B cell (primary cell): ENCODE measurements at regions not wholly inside any gene's neighbourhood (a gene's known extent, or its start where the extent isn't known, plus 50 kb on each side); places are given as distances from the start of the nearest gene placed in this dataset.

Experiments used
- ATAC-seq: fragments of 200-7000 bp; cut with Tn5 transposase; one replicate; pipeline ENCODE4 v1.10.0; 2021; ENCODE audit warnings: low read depth, mild to moderate bottlenecking, moderate number of reproducible peaks, moderate library complexity
- CTCF ChIA-PET: fragments of 350-600 bp; sonication (Branson Sonifier 250); formaldehyde crosslinking; loops from one replicate; lab custom pipeline; 2021; ENCODE audit warnings: antibody characterized with exemption, inconsistent platforms; lab: Charles Lee
- POLR2A ChIA-PET: fragments of 350-600 bp; sonication (Branson Sonifier 250); formaldehyde crosslinking; loops from one replicate; lab custom pipeline; 2021; ENCODE audit warnings: antibody characterized with exemption; lab: Charles Lee
- DNase-seq: peaks from one replicate; pipeline ENCODE4 v3.0.0; 2013
- H2AFZ ChIP-seq: 2 replicates; pipeline ENCODE4 v1.6.1; 2012; ENCODE audit warnings: mild to moderate bottlenecking, low read depth, low read length; ENCODE audit not compliant: insufficient read depth, poor library complexity, severe bottlenecking
- H3K27ac ChIP-seq, 2 donors: 1 replicate in 1 of 2; 2 replicates in 1 of 2; pipeline ENCODE4 v1.5.1; 2012 to 2013; ENCODE audit warnings: low read length in 2 of 2, mild to moderate bottlenecking in 2 of 2, moderate library complexity in 1 of 2
- H3K27me3 ChIP-seq, 4 experiments: fragments of 200-600 bp in 1 of 4; sonication (generic) in 1 of 4; replicated peaks in 1 of 4; 1 replicate in 2 of 4; 2 replicates in 2 of 4; pipeline versions ENCODE4 v1.6.1 to v1.7.0; 2013 to 2016; ENCODE audit warnings: low read length in 3 of 4, mild to moderate bottlenecking in 2 of 4, mixed read lengths in 1 of 4, moderate library complexity in 1 of 4; ENCODE audit not compliant: insufficient read depth in 4 of 4, control insufficient read depth in 3 of 4; ENCODE audit errors: control extremely low read depth in 1 of 4
- H3K36me3 ChIP-seq, 2 experiments: replicated peaks in 1 of 2; 1 replicate in 1 of 2; 2 replicates in 1 of 2; pipeline versions ENCODE4 v1.6.1 to v1.7.1; 2013; ENCODE audit warnings: low read length in 1 of 2; ENCODE audit not compliant: insufficient read depth in 2 of 2, control insufficient read depth in 1 of 2; ENCODE audit errors: control extremely low read depth in 1 of 2, extremely low read depth in 1 of 2
- H3K4me1 ChIP-seq, 2 donors: fragments of 200-600 bp in 1 of 2; sonication (generic) in 1 of 2; 1 replicate in 1 of 2; 2 replicates in 1 of 2; pipeline versions ENCODE4 v1.5.1 to v1.6.1; 2013 to 2017; ENCODE audit warnings: low read length in 2 of 2; ENCODE audit not compliant: control insufficient read depth in 2 of 2, insufficient read depth in 2 of 2
- H3K4me2 ChIP-seq: replicated peaks from 2 replicates; pipeline ENCODE3; 2012; ENCODE audit warnings: mild to moderate bottlenecking, low read depth, low read length; ENCODE audit not compliant: poor library complexity, severe bottlenecking
- H3K4me3 ChIP-seq, 5 experiments: fragments of 200-600 bp in 1 of 5; sonication (generic) in 1 of 5; 1 replicate in 3 of 5; 2 replicates in 2 of 5; pipeline versions ENCODE4 v1.5.1 to v1.7.0; 2011 to 2016; ENCODE audit warnings: low read length in 4 of 5, mild to moderate bottlenecking in 4 of 5, low read depth in 2 of 5, control low read depth in 1 of 5, moderate library complexity in 1 of 5; ENCODE audit not compliant: insufficient read depth in 1 of 5; ENCODE audit errors: control extremely low read depth in 1 of 5, extremely low read depth in 1 of 5
- H3K79me2 ChIP-seq: fragments of 200-600 bp; sonication (generic); one replicate; pipeline ENCODE4 v1.6.0; 2016; ENCODE audit warnings: low read length; ENCODE audit not compliant: control insufficient read depth, insufficient read depth
- H3K9ac ChIP-seq: fragments of 200-600 bp; sonication (generic); 2 replicates; pipeline ENCODE4 v1.6.1; 2017; ENCODE audit warnings: mild to moderate bottlenecking, low read length, moderate library complexity
- H3K9me3 ChIP-seq, 3 donors: one replicate each; pipeline versions ENCODE4 v1.6.1 to v1.7.1; 2013; ENCODE audit warnings: low read length in 2 of 3; ENCODE audit not compliant: control insufficient read depth in 2 of 3, insufficient read depth in 1 of 3; ENCODE audit errors: control extremely low read depth in 1 of 3
- H4K20me1 ChIP-seq: 2 replicates; pipeline ENCODE4 v1.6.0; 2012; ENCODE audit warnings: mild to moderate bottlenecking, low read length; ENCODE audit not compliant: insufficient read depth, control insufficient read depth, poor library complexity, severe bottlenecking
- H3K27ac Mint-ChIP-seq: one replicate; pipeline ENCODE4 v1.8.0; 2021; ENCODE audit warnings: mixed read lengths
- H3K27me3 Mint-ChIP-seq: one replicate; pipeline ENCODE4 v1.8.0; 2021; ENCODE audit warnings: mixed read lengths
- H3K4me1 Mint-ChIP-seq: one replicate; pipeline ENCODE4 v1.8.0; 2021; ENCODE audit warnings: mixed read lengths
- H3K4me3 Mint-ChIP-seq: one replicate; pipeline ENCODE4 v1.8.0; 2021; ENCODE audit warnings: mixed read lengths
- H3K9me3 Mint-ChIP-seq: one replicate; pipeline ENCODE4 v1.8.0; 2022; ENCODE audit warnings: mixed read lengths; ENCODE audit not compliant: insufficient read depth
- EZH2 ChIP-seq: IDR thresholded peaks from 2 replicates; pipeline ENCODE4 v1.6.1; 2012; ENCODE audit warnings: borderline replicate concordance, low read depth, mild to moderate bottlenecking, moderate library complexity, low read length; ENCODE audit not compliant: insufficient read depth, poor library complexity, severe bottlenecking
- WGBS: methylation state at CpG from one replicate; pipeline ENCODE4 v1.1.5; 2013; ENCODE audit warnings: missing lambda C conversion rate; ENCODE audit not compliant: insufficient coverage; 5-methylcytosine and 5-hydroxymethylcytosine counted together
- intact Hi-C: fragments of 100-400 bp; cut with micrococcal nuclease; formaldehyde crosslinking; loops from one replicate; pipeline ENCODE4 v1.10.0; 2022
- TF ChIP-seq, protein P1 (sequence below): fragments of 200-600 bp; IDR thresholded peaks from one replicate; pipeline ENCODE4 v1.8.0; 2022; ENCODE audit warnings: antibody characterized with exemption, mild to moderate bottlenecking

GRCh38 chr3:40990062-40990456 is 209.2 kb upstream of the CTNNB1 start:
- H3K4me2 ChIP-seq = no peak overlapping the region
- ChIA-PET POLR2A (no interaction called here), CTCF (no interaction called here)
- H3K36me3 ChIP-seq = no peaks in the 10 kb centered on the region
- no peaks in the 10 kb centered on the region for H3K79me2 ChIP-seq
- no peak overlapping the region for H3K4me3 ChIP-seq
- no peaks in the 10 kb centered on the region for H3K27me3 ChIP-seq
- H3K4me1 ChIP-seq = no peaks in the 10 kb centered on the region
- H3K27me3 Mint-ChIP-seq = peaks cover 12% of the 10 kb centered on the region
- no peak for DNase-seq
- H3K4me1 Mint-ChIP-seq = no peaks in the 10 kb centered on the region
- H2AFZ ChIP-seq = no peak overlapping the region
- H3K27ac ChIP-seq = no peak overlapping the region
- no CpG with 5 or more reads among the region's 1 CpG for WGBS
- no peak for TF ChIP-seq EZH2
- TF ChIP-seq, protein P1, sequence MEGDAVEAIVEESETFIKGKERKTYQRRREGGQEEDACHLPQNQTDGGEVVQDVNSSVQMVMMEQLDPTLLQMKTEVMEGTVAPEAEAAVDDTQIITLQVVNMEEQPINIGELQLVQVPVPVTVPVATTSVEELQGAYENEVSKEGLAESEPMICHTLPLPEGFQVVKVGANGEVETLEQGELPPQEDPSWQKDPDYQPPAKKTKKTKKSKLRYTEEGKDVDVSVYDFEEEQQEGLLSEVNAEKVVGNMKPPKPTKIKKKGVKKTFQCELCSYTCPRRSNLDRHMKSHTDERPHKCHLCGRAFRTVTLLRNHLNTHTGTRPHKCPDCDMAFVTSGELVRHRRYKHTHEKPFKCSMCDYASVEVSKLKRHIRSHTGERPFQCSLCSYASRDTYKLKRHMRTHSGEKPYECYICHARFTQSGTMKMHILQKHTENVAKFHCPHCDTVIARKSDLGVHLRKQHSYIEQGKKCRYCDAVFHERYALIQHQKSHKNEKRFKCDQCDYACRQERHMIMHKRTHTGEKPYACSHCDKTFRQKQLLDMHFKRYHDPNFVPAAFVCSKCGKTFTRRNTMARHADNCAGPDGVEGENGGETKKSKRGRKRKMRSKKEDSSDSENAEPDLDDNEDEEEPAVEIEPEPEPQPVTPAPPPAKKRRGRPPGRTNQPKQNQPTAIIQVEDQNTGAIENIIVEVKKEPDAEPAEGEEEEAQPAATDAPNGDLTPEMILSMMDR = no peak
- intact Hi-C loops = no loop called here
- no peak for ATAC-seq
- H3K9me3 ChIP-seq = peaks cover 0 to 6% (median 0%) of the 10 kb centered on the region in 3 donors
- H3K4me3 Mint-ChIP-seq = no peak overlapping the region
- no peak overlapping the region for H3K9ac ChIP-seq
- H3K9me3 Mint-ChIP-seq = no peaks in the 10 kb centered on the region
- no peaks in the 10 kb centered on the region for H4K20me1 ChIP-seq
- no peak overlapping the region for H3K27ac Mint-ChIP-seq

DNA sequence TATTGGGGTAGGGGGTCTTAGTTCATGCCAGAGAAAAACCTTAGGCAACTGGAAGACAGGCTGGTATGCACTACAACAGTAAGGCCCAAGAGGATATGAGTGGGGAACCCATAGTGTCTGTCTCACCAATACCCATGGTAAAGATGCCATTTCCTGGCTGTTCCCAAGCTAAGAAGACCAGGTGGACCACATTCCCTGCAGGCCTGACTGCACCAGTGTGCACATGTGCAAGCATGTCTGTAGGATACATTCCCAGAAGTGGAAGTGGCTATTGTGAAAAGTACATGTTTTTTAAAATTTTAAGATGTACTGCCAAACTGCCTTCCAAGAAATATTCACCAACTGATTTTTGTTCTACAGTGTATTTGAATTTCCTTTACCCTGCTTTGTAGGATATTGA is 207.3 kb upstream of the CTNNB1 start:
- Mint-ChIP-seq H3K9me3 (no peaks in the 10 kb centered on the region), H3K27ac (no peak overlapping the region), H3K4me1 (no peaks in the 10 kb centered on the region), H3K4me3 (no peak overlapping the region), H3K27me3 (peaks cover 13% of the 10 kb centered on the region)
- Histone ChIP-seq H4K20me1 (no peaks in the 10 kb centered on the region), H2AFZ (no peak overlapping the region), H3K79me2 (no peaks in the 10 kb centered on the region), H3K4me3 (no peak overlapping the region), H3K4me1 (no peaks in the 10 kb centered on the region), H3K4me2 (no peak overlapping the region), H3K36me3 (no peaks in the 10 kb centered on the region), H3K9me3 (peaks cover 0 to 6% (median 0%) of the 10 kb centered on the region in 3 donors), H3K27me3 (no peaks in the 10 kb centered on the region), H3K9ac (no peak overlapping the region), H3K27ac (no peak overlapping the region)
- ChIA-PET CTCF (no interaction called here), POLR2A (no interaction called here)
- TF ChIP-seq, protein P1 = no peak
- TF ChIP-seq EZH2 = no peak
- DNase-seq (no peak), ATAC-seq (no peak)
- intact Hi-C loops = no loop called here
